HepG2 (cell line): ENCODE measurements at regions not wholly inside any gene's neighbourhood (a gene's known extent, or its start where the extent isn't known, plus 50 kb on each side); places are given as distances from the start of the nearest gene placed in this dataset.

Source experiments
- ATAC-seq: fragments of 200-7000 bp; cut with Tn5 transposase; 3 replicates; pipeline ENCODE4 v1.9.1; 2020; ENCODE audit warnings: mild to moderate bottlenecking, moderate library complexity
- BruUV-seq: library from RNA; stranded (reverse); fragments of 400-500 nt; replicated peaks from 2 replicates; lab custom pipeline; 2021; lab: Mats Ljungman, UMichigan
- CTCF ChIA-PET: fragments of 300-600 bp; formaldehyde crosslinking; extraction: SDS; loops from one replicate; lab custom pipeline; 2021; ENCODE audit warnings: low total read pairs, inconsistent platforms, low intra/inter-chr PET ratio; lab: Yijun Ruan, JAX
- POLR2A ChIA-PET: fragments of 350-600 bp; sonication (Branson Sonifier 250); formaldehyde crosslinking; loops from one replicate; lab custom pipeline; 2020; ENCODE audit warnings: antibody characterized with exemption, inconsistent platforms; lab: Yijun Ruan, JAX
- DNase-seq: peaks from one replicate; pipeline ENCODE4 v3.0.0-alpha.2; 2015; ENCODE audit warnings: low spot score
- FAIRE-seq: peaks from 3 replicates; lab custom pipeline; 2011; peaks lifted over from hg19 to GRCh38; lab: Jason Lieb, UNC
- H2AFZ ChIP-seq: one replicate; pipeline ENCODE4 v1.6.1; 2011; ENCODE audit warnings: low read length, inconsistent platforms
- H3K27ac ChIP-seq: fragments of 300-600 bp; 3 replicates; pipeline ENCODE4 v1.8.0; 2011; ENCODE audit warnings: mixed run types, mild to moderate bottlenecking, mixed read lengths, low read length, inconsistent platforms; ENCODE audit not compliant: insufficient read depth; ENCODE audit errors: extremely low read length
- H3K27me3 ChIP-seq, 2 experiments: fragments of 200-600 bp in 1 of 2; 2 replicates in 1 of 2; 3 replicates in 1 of 2; pipeline versions ENCODE4 v1.6.0 to v1.8.0; 2011; ENCODE audit warnings: low read length in 2 of 2, mild to moderate bottlenecking in 2 of 2, moderate library complexity in 2 of 2, inconsistent platforms in 1 of 2; ENCODE audit not compliant: insufficient read depth in 2 of 2, control insufficient read depth in 1 of 2
- H3K36me3 ChIP-seq, 2 experiments: fragments of 200-600 bp in 1 of 2; replicated peaks in 1 of 2; 2 replicates in 1 of 2; 3 replicates in 1 of 2; pipeline versions ENCODE4 v1.5.1 to v1.8.0; 2011; ENCODE audit warnings: low read length in 2 of 2, inconsistent platforms in 1 of 2; ENCODE audit not compliant: insufficient read depth in 2 of 2, control insufficient read depth in 1 of 2
- H3K4me1 ChIP-seq: 2 replicates; pipeline ENCODE4 v1.5.1; 2012; ENCODE audit warnings: low read length, inconsistent platforms; ENCODE audit not compliant: insufficient read depth
- H3K4me2 ChIP-seq: 2 replicates; pipeline ENCODE4 v1.6.0; 2011; ENCODE audit warnings: low read depth, low read length, inconsistent platforms
- H3K4me3 ChIP-seq, 3 experiments: fragments of 200-600 bp in 1 of 3; sonication (generic), shearing (Covaris generic) in 1 of 3; replicated peaks in 1 of 3; 2 replicates each; pipeline ENCODE4 v1.5.1; 2011 to 2016; ENCODE audit warnings: low read length in 3 of 3, inconsistent platforms in 2 of 3, low read depth in 2 of 3, mild to moderate bottlenecking in 2 of 3, control low read depth in 1 of 3, mixed read lengths in 1 of 3; ENCODE audit not compliant: insufficient read depth in 1 of 3
- H3K79me2 ChIP-seq: one replicate; pipeline ENCODE4 v1.6.1; 2011; ENCODE audit warnings: low read length, inconsistent platforms; ENCODE audit not compliant: insufficient read depth
- H3K9ac ChIP-seq: 2 replicates; pipeline ENCODE4 v1.6.0; 2011; ENCODE audit warnings: mild to moderate bottlenecking, low read depth, low read length, inconsistent platforms; ENCODE audit not compliant: insufficient read depth
- H3K9me3 ChIP-seq: 2 replicates; pipeline ENCODE4 v1.5.1; 2012; ENCODE audit warnings: mild to moderate bottlenecking, low read length
- H4K20me1 ChIP-seq: 2 replicates; pipeline ENCODE4 v1.6.0; 2011; ENCODE audit warnings: inconsistent platforms, mild to moderate bottlenecking, low read length, moderate library complexity; ENCODE audit not compliant: insufficient read depth
- EHMT2 ChIP-seq: fragments of 200-600 bp; sonication (generic); IDR thresholded peaks from 2 replicates; pipeline ENCODE4 v1.7.0; 2017; ENCODE audit warnings: antibody characterized with exemption, low read depth, low read length, borderline replicate concordance
- FOXO4 ChIP-seq: sonication (generic); formaldehyde crosslinking; conservative IDR thresholded peaks from 2 replicates; pipeline ENCODE4 v1.8.1; 2023; ENCODE audit warnings: missing genetic modification reagents
- HOXD1 ChIP-seq: sonication (generic); formaldehyde crosslinking; IDR thresholded peaks from 2 replicates; pipeline ENCODE4 v1.5.0; 2020; ENCODE audit warnings: missing genetic modification reagents
- NFE2 ChIP-seq: sonication (generic); formaldehyde crosslinking; IDR thresholded peaks from 2 replicates; pipeline ENCODE4 v1.4.0; 2020; ENCODE audit warnings: missing genetic modification reagents
- RXRB ChIP-seq: IDR thresholded peaks from 2 replicates; pipeline ENCODE4 v1.6.1; 2016; ENCODE audit warnings: borderline replicate concordance, missing genetic modification reagents, missing compliant biosample characterization
- SNAPC5 ChIP-seq: sonication (generic); formaldehyde crosslinking; IDR thresholded peaks from 2 replicates; pipeline ENCODE4 v1.8.1; 2023; ENCODE audit warnings: mild to moderate bottlenecking, missing genetic modification reagents, borderline replicate concordance
- STAT5B ChIP-seq: sonication (generic); formaldehyde crosslinking; IDR thresholded peaks from 2 replicates; pipeline ENCODE4 v1.4.0; 2020; ENCODE audit warnings: missing genetic modification reagents
- ZBTB7A ChIP-seq: sonication (generic); formaldehyde crosslinking; IDR thresholded peaks from 2 replicates; pipeline ENCODE4 v1.8.0; 2022; ENCODE audit warnings: mild to moderate bottlenecking, missing genetic modification reagents
- ZBTB7B ChIP-seq: sonication (generic); formaldehyde crosslinking; IDR thresholded peaks from 2 replicates; pipeline ENCODE4 v1.4.0; 2020; ENCODE audit warnings: missing genetic modification reagents
- WGBS: methylation state at CpG from one replicate; pipeline ENCODE4 v1.1.6; 2017; ENCODE audit warnings: low lambda C conversion rate; 5-methylcytosine and 5-hydroxymethylcytosine counted together
- in situ Hi-C: cut with HindIII; loops from 2 replicates; pipeline ENCODE4 v1.10.0; 2017; ENCODE audit warnings: low pct_unique_long_range_greater_than_20kb; ENCODE audit not compliant: extremely low pct_ligation_motif_present
- intact Hi-C: fragments of 100-400 bp; cut with micrococcal nuclease; formaldehyde crosslinking; loops from one replicate; pipeline ENCODE4 v1.10.0; 2022; ENCODE audit not compliant: unreplicated experiment
- TF ChIP-seq, protein P1 (sequence below): sonication (generic); formaldehyde crosslinking; IDR thresholded peaks from 2 replicates; pipeline ENCODE4 v1.4.0; 2020; ENCODE audit warnings: missing genetic modification reagents

DNA sequence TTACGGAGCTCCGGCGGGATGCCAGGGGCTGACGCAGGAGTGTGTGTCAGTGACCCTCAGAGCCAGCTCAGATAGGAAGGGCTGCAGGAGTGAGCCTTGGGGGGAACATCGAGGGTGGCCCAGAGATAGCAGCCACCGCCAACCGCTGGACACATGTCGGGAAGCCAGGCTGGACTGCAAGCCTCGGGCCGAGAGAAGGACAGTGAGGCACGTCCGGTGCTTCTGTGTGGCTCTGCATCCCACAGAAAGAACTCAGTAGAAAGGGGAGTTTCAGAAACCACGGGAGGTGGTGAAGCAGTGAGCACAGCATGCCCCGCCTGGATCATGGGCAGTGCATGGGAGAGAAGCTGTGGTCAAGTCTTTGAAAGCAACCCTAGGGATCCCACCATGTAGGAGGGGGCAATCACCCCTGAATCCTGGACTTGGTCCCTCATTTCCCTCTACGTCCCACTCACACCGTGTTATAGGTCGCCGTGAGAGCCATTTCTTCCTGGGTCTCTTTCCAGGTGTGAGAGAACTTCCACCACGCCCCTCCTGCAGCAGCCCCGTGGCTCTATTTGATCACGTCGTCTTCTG, 383.7 kb upstream of the CDH4 start (continued):
- TF ChIP-seq, protein P1, sequence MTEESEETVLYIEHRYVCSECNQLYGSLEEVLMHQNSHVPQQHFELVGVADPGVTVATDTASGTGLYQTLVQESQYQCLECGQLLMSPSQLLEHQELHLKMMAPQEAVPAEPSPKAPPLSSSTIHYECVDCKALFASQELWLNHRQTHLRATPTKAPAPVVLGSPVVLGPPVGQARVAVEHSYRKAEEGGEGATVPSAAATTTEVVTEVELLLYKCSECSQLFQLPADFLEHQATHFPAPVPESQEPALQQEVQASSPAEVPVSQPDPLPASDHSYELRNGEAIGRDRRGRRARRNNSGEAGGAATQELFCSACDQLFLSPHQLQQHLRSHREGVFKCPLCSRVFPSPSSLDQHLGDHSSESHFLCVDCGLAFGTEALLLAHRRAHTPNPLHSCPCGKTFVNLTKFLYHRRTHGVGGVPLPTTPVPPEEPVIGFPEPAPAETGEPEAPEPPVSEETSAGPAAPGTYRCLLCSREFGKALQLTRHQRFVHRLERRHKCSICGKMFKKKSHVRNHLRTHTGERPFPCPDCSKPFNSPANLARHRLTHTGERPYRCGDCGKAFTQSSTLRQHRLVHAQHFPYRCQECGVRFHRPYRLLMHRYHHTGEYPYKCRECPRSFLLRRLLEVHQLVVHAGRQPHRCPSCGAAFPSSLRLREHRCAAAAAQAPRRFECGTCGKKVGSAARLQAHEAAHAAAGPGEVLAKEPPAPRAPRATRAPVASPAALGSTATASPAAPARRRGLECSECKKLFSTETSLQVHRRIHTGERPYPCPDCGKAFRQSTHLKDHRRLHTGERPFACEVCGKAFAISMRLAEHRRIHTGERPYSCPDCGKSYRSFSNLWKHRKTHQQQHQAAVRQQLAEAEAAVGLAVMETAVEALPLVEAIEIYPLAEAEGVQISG (CRISPR knock-in tag) = no peak
- TF ChIP-seq RXRB (CRISPR knock-in tag) = no peak
- TF ChIP-seq HOXD1 (CRISPR knock-in tag) = no peak
- TF ChIP-seq ZBTB7A (CRISPR knock-in tag) = no peak
- no peak for TF ChIP-seq SNAPC5 (CRISPR knock-in tag)
- no peak for TF ChIP-seq STAT5B
- no peak for TF ChIP-seq EHMT2
- TF ChIP-seq NFE2 = no peak

GRCh38 chr20:60869087-60869486, 383.0 kb upstream of the CDH4 start:
- intact Hi-C loops = no loop called here
- BruUV-seq = no TSS peak
- ATAC-seq = no peak; the same call in 1 of the 3 replicates
- 0 out of 2 replicates have a peak, but pooled peaks have one; percentile 18 for TF ChIP-seq FOXO4 (CRISPR knock-in tag)
- no peak for TF ChIP-seq ZBTB7B (CRISPR knock-in tag)
- H3K9me3 ChIP-seq = no peaks in the 10 kb centered on the region
- H3K4me2 ChIP-seq = no peak overlapping the region
- H3K4me3 ChIP-seq = no peak overlapping the region
- H3K27me3 ChIP-seq = peaks cover 0 to 20% of the 10 kb centered on the region in 2 experiments; a peak in 2 of 5 replicates
- no peak overlapping the region for H2AFZ ChIP-seq
- POLR2A ChIA-PET = no interaction called here
- H3K27ac ChIP-seq = no peak overlapping the region
- H3K36me3 ChIP-seq = no peaks in the 10 kb centered on the region
- in situ Hi-C loops = no loop called here
- no peak for DNase-seq
- no peak overlapping the region for H3K9ac ChIP-seq
- no peaks in the 10 kb centered on the region for H3K79me2 ChIP-seq
- 10% methylated on average over 11 of the region's 12 CpGs for WGBS
- no peaks in the 10 kb centered on the region for H4K20me1 ChIP-seq
- FAIRE-seq = no peak
- no peaks in the 10 kb centered on the region for H3K4me1 ChIP-seq
- CTCF ChIA-PET = no interaction called here
